Aorta (tissue), 5 donors: ENCODE measurements at regions not wholly inside any gene's neighbourhood (a gene's known extent, or its start where the extent isn't known, plus 50 kb on each side); places are given as distances from the start of the nearest gene placed in this dataset.

Experiments
- ATAC-seq: fragments of 200-7000 bp; cut with Tn5 transposase; one replicate; pipeline ENCODE4 v1.9.1; 2022; ENCODE audit warnings: moderate library complexity; ENCODE audit not compliant: low FRiP score
- DNase-seq, 2 donors: peaks; one replicate each; pipeline ENCODE4 v3.0.0-alpha.2; 2020
- H3K27ac ChIP-seq, 2 donors: one replicate each; pipeline ENCODE4 v1.5.1; 2013; ENCODE audit warnings: low read length in 2 of 2, mild to moderate bottlenecking in 2 of 2, moderate library complexity in 2 of 2, control low read depth in 1 of 2, inconsistent platforms in 1 of 2, low read depth in 1 of 2
- H3K27me3 ChIP-seq, 2 donors: one replicate each; pipeline ENCODE4 v1.6.1; 2013; ENCODE audit warnings: control low read depth in 1 of 2, low read length in 1 of 2, mild to moderate bottlenecking in 1 of 2, moderate library complexity in 1 of 2; ENCODE audit not compliant: insufficient read depth in 2 of 2, control insufficient read depth in 1 of 2
- H3K36me3 ChIP-seq, 2 donors: one replicate each; pipeline ENCODE4 v1.6.1; 2013; ENCODE audit warnings: control low read depth in 1 of 2, low read length in 1 of 2, mild to moderate bottlenecking in 1 of 2; ENCODE audit not compliant: insufficient read depth in 2 of 2, control insufficient read depth in 1 of 2
- H3K4me1 ChIP-seq, 2 donors: one replicate each; pipeline ENCODE4 v1.6.1; 2013; ENCODE audit warnings: low read length in 2 of 2, control low read depth in 1 of 2, mild to moderate bottlenecking in 1 of 2, moderate library complexity in 1 of 2; ENCODE audit not compliant: insufficient read depth in 2 of 2, control insufficient read depth in 1 of 2
- H3K4me3 ChIP-seq, 2 donors: one replicate each; pipeline ENCODE4 v1.5.1; 2013; ENCODE audit warnings: low read length in 2 of 2, control low read depth in 1 of 2, mild to moderate bottlenecking in 1 of 2
- H3K9me3 ChIP-seq: one replicate; pipeline ENCODE4 v1.6.1; 2013; ENCODE audit warnings: mild to moderate bottlenecking, low read length; ENCODE audit not compliant: control insufficient read depth
- WGBS, 2 donors: extraction: QIAGEN DNeasy Blood & Tissue Kit; methylation state at CpG; one replicate each; pipeline ENCODE4 v1.1.7; 2013; 5-methylcytosine and 5-hydroxymethylcytosine counted together
- intact Hi-C, 2 donors: fragments of 100-400 bp; cut with DNase I; formaldehyde crosslinking; loops; one replicate each; pipeline versions ENCODE4 v1.14.2 to v1.15.0; 2022
- donor health status: healthy with polysubstance abuse.
- donor health status: Bipolar disorder and iron deficiency.
- donor health status: DM: no; HTN: no; CAD: no.
- donor health status: DM: no; HTN: no; CAD: no.
- donor health status: DM: yes; HTN: yes; CAD: no.

DNA sequence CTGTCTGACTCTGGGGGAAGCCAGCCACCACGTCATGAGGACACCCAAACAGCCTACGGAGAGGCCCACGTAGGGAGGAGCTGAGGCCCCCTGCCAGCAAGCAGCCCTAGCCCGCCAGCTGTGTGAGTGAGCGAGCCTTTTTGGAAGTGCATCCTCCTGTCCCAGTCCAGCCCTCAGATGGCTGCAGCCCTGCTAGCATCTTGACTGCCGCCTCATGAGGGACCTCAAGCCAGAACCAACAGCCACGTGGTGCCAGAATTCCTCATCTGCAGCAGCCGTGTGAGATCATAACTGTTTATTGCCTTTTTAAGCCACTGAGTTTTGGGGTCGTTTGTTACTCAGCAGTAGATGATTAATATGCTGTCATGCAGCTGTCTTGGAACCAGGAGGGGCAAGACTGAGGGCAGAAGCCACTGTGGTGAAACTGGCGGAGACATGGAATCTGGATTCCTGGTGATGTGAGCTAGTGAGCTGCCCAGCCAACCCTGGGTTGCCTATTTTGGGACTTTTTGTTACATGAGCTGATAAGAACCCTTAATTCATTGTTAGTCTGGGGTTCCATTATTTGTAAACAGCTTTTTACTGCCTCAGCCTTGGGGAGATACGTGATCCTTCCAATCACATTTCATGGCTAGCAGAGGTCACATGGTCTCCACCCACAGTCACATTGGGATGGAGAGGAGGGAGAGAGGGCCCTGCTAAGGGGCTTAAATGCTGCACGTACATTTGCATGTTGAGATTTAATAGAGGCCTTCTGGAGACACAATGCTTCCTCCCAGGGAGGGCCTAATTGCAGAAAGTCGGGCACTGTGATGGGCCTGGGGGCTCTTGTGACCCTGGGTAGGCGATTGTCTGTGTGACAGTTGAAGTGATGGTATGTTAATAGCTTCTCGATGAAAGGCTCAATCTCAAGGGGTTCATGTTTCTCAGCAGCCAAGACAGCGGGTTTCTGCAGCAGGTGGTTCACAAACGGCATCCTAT is 73.8 kb downstream of the RPLP1 start:
- H3K4me1 ChIP-seq: no peaks in the 10 kb centered on the region
- peak; percentile 30 for ATAC-seq
- no peaks in the 10 kb centered on the region for H3K36me3 ChIP-seq
- DNase-seq: peak in 1 of 2 donors; percentile 58
- H3K9me3 ChIP-seq: no peaks in the 10 kb centered on the region
- no peak overlapping the region for H3K4me3 ChIP-seq
- WGBS, 2 donors: 63 to 68% methylated on average over 17 of the region's 17 CpGs
- H3K27me3 ChIP-seq: no peaks in the 10 kb centered on the region
- no peak overlapping the region for H3K27ac ChIP-seq
- intact Hi-C loops: no loop called here

DNA sequence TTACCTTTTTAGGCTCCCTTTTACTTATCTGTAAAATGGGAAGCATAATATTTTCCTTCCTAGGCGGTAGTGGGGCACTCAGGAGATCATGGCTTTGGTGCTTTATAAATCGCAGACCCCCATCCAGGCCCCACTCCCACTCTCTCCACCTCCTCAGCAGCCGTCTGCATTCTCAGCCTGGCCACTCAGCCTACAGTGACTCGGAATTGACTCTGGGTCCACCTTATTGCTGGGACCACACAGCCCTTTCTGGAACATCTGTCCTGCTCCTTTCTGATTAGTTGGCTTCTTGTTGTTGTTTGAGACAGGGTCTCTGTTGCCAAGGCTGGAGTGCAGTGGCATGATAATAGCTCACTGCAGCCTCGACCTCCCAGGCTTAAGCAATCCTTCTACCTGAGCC is 76.5 kb downstream of the RPLP1 start:
- ATAC-seq (no peak), DNase-seq (no peak)
- intact Hi-C loops: no loop called here
- H3K36me3 ChIP-seq: no peaks in the 10 kb centered on the region
- no peak overlapping the region for H3K4me3 ChIP-seq
- no peaks in the 10 kb centered on the region for H3K4me1 ChIP-seq
- no peak overlapping the region for H3K27ac ChIP-seq
- H3K9me3 ChIP-seq: no peaks in the 10 kb centered on the region
- 90 to 93% methylated on average over 5 of the region's 5 CpGs for WGBS, 2 donors
- no peaks in the 10 kb centered on the region for H3K27me3 ChIP-seq

DNA sequence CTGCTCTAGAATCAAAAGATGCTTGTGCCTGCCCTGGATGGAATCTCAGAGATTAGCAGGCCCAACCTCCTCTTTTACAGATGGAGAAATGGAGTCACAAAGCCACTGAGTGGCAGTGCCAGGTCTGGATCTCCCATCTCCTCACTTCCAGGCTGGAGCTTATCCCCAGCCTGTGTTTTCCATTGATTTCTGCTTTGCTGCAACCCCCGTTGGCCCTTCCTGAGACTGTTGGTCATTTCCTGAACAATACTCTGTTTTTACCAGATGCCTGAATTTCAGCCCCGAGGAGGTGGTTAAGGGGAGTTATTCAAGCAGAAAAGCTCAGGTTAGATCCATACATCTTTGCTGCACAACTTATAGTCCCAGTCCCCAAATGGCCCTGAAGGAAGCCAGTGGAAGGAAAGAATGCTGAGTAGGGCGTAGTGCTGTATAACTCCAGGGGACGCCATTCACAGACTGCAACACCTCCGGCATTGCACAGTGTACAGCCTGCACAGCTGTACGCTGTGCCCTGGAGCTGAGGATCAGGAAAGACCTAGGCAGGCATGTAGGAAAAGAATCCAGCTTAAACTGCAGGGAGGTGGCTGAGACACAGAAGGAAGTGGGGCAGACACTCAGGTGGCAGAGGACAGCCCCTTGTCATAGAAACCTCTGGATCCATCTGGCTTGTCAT is 77.5 kb downstream of the RPLP1 start:
- H3K4me1 ChIP-seq: no peaks in the 10 kb centered on the region
- WGBS, 2 donors: 79 to 80% methylated on average over 6 of the region's 6 CpGs
- H3K27me3 ChIP-seq: no peaks in the 10 kb centered on the region
- intact Hi-C loops: no loop called here
- ATAC-seq: no peak
- H3K9me3 ChIP-seq: no peaks in the 10 kb centered on the region
- no peak for DNase-seq
- no peak overlapping the region for H3K27ac ChIP-seq
- no peaks in the 10 kb centered on the region for H3K36me3 ChIP-seq
- no peak overlapping the region for H3K4me3 ChIP-seq

DNA sequence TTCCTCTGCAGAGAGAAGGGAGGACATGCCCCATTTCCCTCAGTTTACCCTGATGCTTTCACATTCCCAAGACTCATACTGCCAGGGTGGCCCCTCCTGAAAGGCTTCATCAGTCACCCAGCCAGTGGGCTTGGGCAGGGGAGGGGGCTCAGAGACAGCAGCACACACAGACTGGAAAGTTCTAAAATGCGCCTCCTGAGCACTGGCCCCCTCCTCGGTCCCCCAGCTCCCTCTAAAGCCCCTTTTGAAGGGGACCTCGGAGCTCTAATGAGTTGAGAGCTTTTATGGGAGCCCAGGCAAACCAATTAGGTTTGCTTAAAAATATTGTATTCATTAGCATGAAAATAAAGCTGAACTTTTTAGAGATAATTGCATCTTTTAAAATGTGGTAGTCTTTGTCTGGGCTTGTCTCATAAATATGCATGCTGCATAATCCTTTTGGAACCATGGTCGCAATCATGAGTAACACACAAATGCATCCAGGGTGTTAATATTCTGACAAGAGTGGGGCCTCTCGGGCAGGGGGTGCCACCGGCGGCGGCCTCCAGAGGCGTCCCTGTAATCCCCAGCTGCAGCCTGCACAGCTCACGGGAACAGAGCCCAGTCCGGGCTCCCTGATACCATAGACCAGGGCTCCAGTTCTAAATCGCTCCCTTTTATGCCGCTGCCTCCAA is 78.5 kb downstream of the RPLP1 start:
- Histone ChIP-seq H3K9me3 (no peaks in the 10 kb centered on the region), H3K4me3 (no peak overlapping the region), H3K27ac (no peak overlapping the region), H3K4me1 (no peaks in the 10 kb centered on the region), H3K36me3 (no peaks in the 10 kb centered on the region), H3K27me3 (no peaks in the 10 kb centered on the region)
- intact Hi-C loops: no loop called here
- ATAC-seq: no peak
- 51 to 54% methylated on average over 13 of the region's 13 CpGs for WGBS, 2 donors
- no peak for DNase-seq

DNA sequence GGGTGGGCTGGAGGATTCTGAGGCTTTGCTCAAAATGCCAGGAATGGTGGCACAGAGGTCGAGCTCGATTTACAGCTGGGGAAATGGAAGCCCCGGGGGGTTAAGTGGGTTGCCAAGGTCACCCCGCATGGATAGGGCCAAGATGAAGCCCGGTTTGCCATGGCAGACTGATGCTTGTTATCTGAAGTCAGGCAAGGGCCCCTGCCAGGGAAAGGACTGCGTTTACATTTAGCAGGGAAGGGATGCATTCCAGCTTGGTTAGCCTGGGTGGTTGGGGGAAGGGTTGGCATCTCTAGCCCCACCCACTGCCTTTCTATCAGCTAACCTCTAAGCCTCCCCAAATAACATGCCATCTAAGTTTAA is 79.0 kb downstream of the RPLP1 start:
- Histone ChIP-seq H3K4me1 (no peaks in the 10 kb centered on the region), H3K27ac (no peak overlapping the region), H3K36me3 (no peaks in the 10 kb centered on the region), H3K27me3 (no peaks in the 10 kb centered on the region), H3K9me3 (no peaks in the 10 kb centered on the region), H3K4me3 (no peak overlapping the region)
- intact Hi-C loops: no loop called here
- 6 to 12% methylated on average over 6 of the region's 6 CpGs for WGBS, 2 donors
- DNase-seq (no peak), ATAC-seq (no peak)

DNA sequence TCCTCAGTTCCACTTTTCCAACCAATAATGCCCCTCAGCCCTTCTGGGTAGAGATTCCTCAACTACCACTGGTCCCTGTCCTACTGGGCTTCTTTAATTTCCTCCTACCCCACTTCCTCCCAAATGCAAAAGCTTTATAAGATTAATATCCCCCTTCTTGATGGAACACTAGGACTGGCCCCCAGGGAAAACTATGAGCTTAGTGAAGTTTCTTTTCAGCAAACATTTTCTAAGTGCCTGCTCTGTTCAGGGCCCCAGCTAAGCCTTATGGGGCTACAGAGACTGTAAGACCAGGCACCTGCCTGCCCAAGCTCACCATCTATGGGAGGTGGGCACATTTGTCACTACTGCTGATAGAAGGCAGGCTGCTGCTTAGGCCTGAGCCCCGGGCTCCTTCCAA is 79.4 kb downstream of the RPLP1 start:
- H3K4me1 ChIP-seq: no peaks in the 10 kb centered on the region
- 26 to 49% methylated on average over 1 of the region's 1 CpG for WGBS, 2 donors
- no peaks in the 10 kb centered on the region for H3K27me3 ChIP-seq
- H3K27ac ChIP-seq: no peak overlapping the region
- H3K36me3 ChIP-seq: no peaks in the 10 kb centered on the region
- no peak for ATAC-seq
- no peak overlapping the region for H3K4me3 ChIP-seq
- intact Hi-C loops: no loop called here
- no peak for DNase-seq
- H3K9me3 ChIP-seq: no peaks in the 10 kb centered on the region

DNA sequence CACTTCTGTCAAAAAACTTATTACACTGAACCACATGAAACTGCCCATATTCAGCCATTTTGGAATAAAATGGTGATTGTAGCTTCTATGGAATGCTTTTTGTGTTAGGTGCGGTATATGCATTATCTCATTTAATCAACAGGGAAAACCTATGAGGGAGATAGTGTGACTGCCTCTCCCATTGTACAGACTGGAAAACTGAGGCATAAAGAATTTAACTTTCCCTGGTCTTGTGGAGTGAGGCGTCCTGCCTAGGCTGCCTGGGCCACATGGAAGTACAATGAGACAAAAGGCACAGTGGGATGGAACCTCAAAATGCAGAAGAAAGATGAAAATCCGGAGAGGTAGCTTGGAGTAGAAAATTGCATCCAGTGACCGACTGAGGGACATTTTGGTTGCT is 80.2 kb downstream of the RPLP1 start:
- Histone ChIP-seq H3K9me3 (no peaks in the 10 kb centered on the region), H3K36me3 (no peaks in the 10 kb centered on the region), H3K27me3 (no peaks in the 10 kb centered on the region), H3K4me1 (no peaks in the 10 kb centered on the region), H3K4me3 (no peak overlapping the region), H3K27ac (no peak overlapping the region)
- intact Hi-C loops: no loop called here
- DNase-seq: no peak
- WGBS, 2 donors: 84 to 95% methylated on average over 4 of the region's 4 CpGs
- ATAC-seq: no peak

DNA sequence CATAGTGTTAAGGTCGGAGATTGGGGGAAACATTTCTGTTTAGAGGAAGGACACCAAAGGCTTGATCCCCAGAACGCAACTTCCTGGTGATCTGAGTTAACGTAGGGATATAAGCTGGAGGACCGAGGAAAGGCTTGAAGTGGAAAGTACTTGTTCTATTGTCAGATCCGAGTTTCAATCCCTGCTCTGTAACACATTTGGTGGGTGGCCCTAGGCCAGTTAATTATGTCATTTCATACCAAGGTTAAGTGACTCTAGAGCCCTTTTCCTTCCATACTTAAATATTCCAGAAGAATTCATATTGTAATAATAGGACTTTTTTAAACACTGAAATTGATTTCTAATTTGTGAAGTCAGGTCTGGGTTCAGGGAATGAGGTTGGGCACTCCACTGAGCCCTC is 80.9 kb downstream of the RPLP1 start:
- no peak for ATAC-seq
- no peaks in the 10 kb centered on the region for H3K9me3 ChIP-seq
- no peak overlapping the region for H3K4me3 ChIP-seq
- H3K27me3 ChIP-seq: no peaks in the 10 kb centered on the region
- H3K4me1 ChIP-seq: no peaks in the 10 kb centered on the region
- intact Hi-C loops: no loop called here
- WGBS, 2 donors: 43 to 46% methylated on average over 5 of the region's 5 CpGs
- no peak overlapping the region for H3K27ac ChIP-seq
- DNase-seq: no peak
- H3K36me3 ChIP-seq: no peaks in the 10 kb centered on the region
